Esophagus (tissue), 2 donors: ENCODE measurements at regions not wholly inside any gene's neighbourhood (a gene's known extent, or its start where the extent isn't known, plus 50 kb on each side); places are given as distances from the start of the nearest gene placed in this dataset.

Source experiments
- H3K27ac ChIP-seq, 2 donors: one replicate each; pipeline ENCODE4 v1.5.1; 2013; ENCODE audit warnings: low read depth in 2 of 2, mild to moderate bottlenecking in 2 of 2, inconsistent platforms in 1 of 2, low read length in 1 of 2, moderate library complexity in 1 of 2
- H3K27me3 ChIP-seq, 2 donors: one replicate each; pipeline ENCODE4 v1.6.1; 2013; ENCODE audit warnings: low read length in 2 of 2, control low read depth in 1 of 2, mild to moderate bottlenecking in 1 of 2; ENCODE audit not compliant: insufficient read depth in 2 of 2, control insufficient read depth in 1 of 2
- H3K36me3 ChIP-seq, 2 donors: one replicate each; pipeline ENCODE4 v1.6.1; 2013; ENCODE audit warnings: low read length in 1 of 2; ENCODE audit not compliant: control insufficient read depth in 2 of 2, insufficient read depth in 2 of 2
- H3K4me1 ChIP-seq, 2 donors: one replicate each; pipeline ENCODE4 v1.6.1; 2013; ENCODE audit warnings: low read length in 1 of 2; ENCODE audit not compliant: control insufficient read depth in 2 of 2, insufficient read depth in 2 of 2
- H3K4me3 ChIP-seq, 2 donors: one replicate each; pipeline ENCODE4 v1.5.1; 2013; ENCODE audit warnings: low read length in 2 of 2, mild to moderate bottlenecking in 2 of 2, low read depth in 1 of 2, moderate library complexity in 1 of 2
- H3K9me3 ChIP-seq, 2 donors: one replicate each; pipeline ENCODE4 v1.6.1; 2013; ENCODE audit warnings: mild to moderate bottlenecking in 2 of 2, low read depth in 1 of 2, low read length in 1 of 2, moderate library complexity in 1 of 2; ENCODE audit not compliant: control insufficient read depth in 2 of 2, insufficient read depth in 1 of 2
- WGBS, 2 donors: extraction: QIAGEN DNeasy Blood & Tissue Kit; methylation state at CpG; one replicate each; pipeline ENCODE4 v1.1.7; 2013; 5-methylcytosine and 5-hydroxymethylcytosine counted together
- donor health status: healthy with polysubstance abuse.
- donor health status: Bipolar disorder and iron deficiency.

GRCh38 chr14:38128640-38129039 is 79.1 kb upstream of the SSTR1 start:
- H3K36me3 ChIP-seq = no peaks in the 10 kb centered on the region
- no peak overlapping the region for H3K4me3 ChIP-seq
- no peaks in the 10 kb centered on the region for H3K4me1 ChIP-seq
- no peaks in the 10 kb centered on the region for H3K27me3 ChIP-seq
- H3K9me3 ChIP-seq = no peaks in the 10 kb centered on the region
- H3K27ac ChIP-seq = no peak overlapping the region

- no peaks in the 10 kb centered on the region for H3K9me3 ChIP-seq
- H3K4me3 ChIP-seq = no peak overlapping the region
- H3K36me3 ChIP-seq = no peaks in the 10 kb centered on the region
- H3K4me1 ChIP-seq = no peaks in the 10 kb centered on the region
- WGBS, 2 donors = 84 to 94% methylated on average over 2 of the region's 2 CpGs
- H3K27ac ChIP-seq = no peak overlapping the region
- H3K27me3 ChIP-seq = no peaks in the 10 kb centered on the region
Measured at GRCh38 chr14:38129192-38129591, 78.5 kb upstream of the SSTR1 start.

GRCh38 chr14:38129705-38130104 is 78.0 kb upstream of the SSTR1 start:
- Histone ChIP-seq H3K9me3 (no peaks in the 10 kb centered on the region), H3K27me3 (no peaks in the 10 kb centered on the region), H3K4me3 (no peak overlapping the region), H3K4me1 (no peaks in the 10 kb centered on the region), H3K36me3 (no peaks in the 10 kb centered on the region), H3K27ac (no peak overlapping the region)
- 73 to 79% methylated on average over 5 of the region's 5 CpGs for WGBS, 2 donors

GRCh38 chr14:38134416-38135030 is 73.2 kb upstream of the SSTR1 start:
- Histone ChIP-seq H3K36me3 (no peaks in the 10 kb centered on the region), H3K27me3 (no peaks in the 10 kb centered on the region), H3K27ac (no peak overlapping the region), H3K4me1 (no peaks in the 10 kb centered on the region), H3K4me3 (no peak overlapping the region), H3K9me3 (no peaks in the 10 kb centered on the region)
- WGBS, 2 donors = 82% methylated on average over 10 of the region's 10 CpGs

- no peaks in the 10 kb centered on the region for H3K36me3 ChIP-seq
Measured at GRCh38 chr14:38135106-38135867, 72.4 kb upstream of the SSTR1 start.

GRCh38 chr14:38137005-38137404 is 70.7 kb upstream of the SSTR1 start:
- H3K4me1 ChIP-seq = no peaks in the 10 kb centered on the region
- H3K27me3 ChIP-seq = no peaks in the 10 kb centered on the region
- no peak overlapping the region for H3K27ac ChIP-seq
- H3K36me3 ChIP-seq = no peaks in the 10 kb centered on the region
- no peaks in the 10 kb centered on the region for H3K9me3 ChIP-seq
- WGBS, 2 donors = 92% methylated on average over 1 of the region's 1 CpG
- no peak overlapping the region for H3K4me3 ChIP-seq

More at GRCh38 chr14:38135106-38135867, 72.4 kb upstream of the SSTR1 start:
- Histone ChIP-seq H3K27me3 (no peaks in the 10 kb centered on the region), H3K9me3 (no peaks in the 10 kb centered on the region), H3K27ac (no peak overlapping the region), H3K4me3 (no peak overlapping the region), H3K4me1 (no peaks in the 10 kb centered on the region)
- 77 to 80% methylated on average over 5 of the region's 5 CpGs for WGBS, 2 donors

- WGBS, 2 donors = 88 to 91% methylated on average over 7 of the region's 7 CpGs
- Histone ChIP-seq H3K4me1 (no peaks in the 10 kb centered on the region), H3K9me3 (no peaks in the 10 kb centered on the region), H3K27me3 (no peaks in the 10 kb centered on the region), H3K36me3 (no peaks in the 10 kb centered on the region), H3K27ac (no peak overlapping the region), H3K4me3 (no peak overlapping the region)
Measured at GRCh38 chr14:38138473-38139138, 69.1 kb upstream of the SSTR1 start.

GRCh38 chr14:38139926-38140325 is 67.8 kb upstream of the SSTR1 start:
- no peaks in the 10 kb centered on the region for H3K9me3 ChIP-seq
- no peaks in the 10 kb centered on the region for H3K27me3 ChIP-seq
- H3K36me3 ChIP-seq = no peaks in the 10 kb centered on the region
- no peak overlapping the region for H3K27ac ChIP-seq
- 80 to 85% methylated on average over 2 of the region's 2 CpGs for WGBS, 2 donors
- no peaks in the 10 kb centered on the region for H3K4me1 ChIP-seq
- no peak overlapping the region for H3K4me3 ChIP-seq

- H3K36me3 ChIP-seq = no peaks in the 10 kb centered on the region
- no peaks in the 10 kb centered on the region for H3K9me3 ChIP-seq
- no peak overlapping the region for H3K4me3 ChIP-seq
- H3K27ac ChIP-seq = no peak overlapping the region
- 67 to 76% methylated on average over 4 of the region's 4 CpGs for WGBS, 2 donors
- H3K27me3 ChIP-seq = no peaks in the 10 kb centered on the region
- H3K4me1 ChIP-seq = no peaks in the 10 kb centered on the region
Measured at GRCh38 chr14:38143170-38143569, 64.5 kb upstream of the SSTR1 start.
